ENCODE measurements at regions not wholly inside any gene's neighbourhood (a gene's known extent, or its start where the extent isn't known, plus 50 kb on each side); places are given as distances from the start of the nearest gene placed in this dataset.

GRCh38 chr3:192039593-192039992, 578.6 kb downstream of the PYDC2 start:
- TF ChIP-seq, protein P1, sequence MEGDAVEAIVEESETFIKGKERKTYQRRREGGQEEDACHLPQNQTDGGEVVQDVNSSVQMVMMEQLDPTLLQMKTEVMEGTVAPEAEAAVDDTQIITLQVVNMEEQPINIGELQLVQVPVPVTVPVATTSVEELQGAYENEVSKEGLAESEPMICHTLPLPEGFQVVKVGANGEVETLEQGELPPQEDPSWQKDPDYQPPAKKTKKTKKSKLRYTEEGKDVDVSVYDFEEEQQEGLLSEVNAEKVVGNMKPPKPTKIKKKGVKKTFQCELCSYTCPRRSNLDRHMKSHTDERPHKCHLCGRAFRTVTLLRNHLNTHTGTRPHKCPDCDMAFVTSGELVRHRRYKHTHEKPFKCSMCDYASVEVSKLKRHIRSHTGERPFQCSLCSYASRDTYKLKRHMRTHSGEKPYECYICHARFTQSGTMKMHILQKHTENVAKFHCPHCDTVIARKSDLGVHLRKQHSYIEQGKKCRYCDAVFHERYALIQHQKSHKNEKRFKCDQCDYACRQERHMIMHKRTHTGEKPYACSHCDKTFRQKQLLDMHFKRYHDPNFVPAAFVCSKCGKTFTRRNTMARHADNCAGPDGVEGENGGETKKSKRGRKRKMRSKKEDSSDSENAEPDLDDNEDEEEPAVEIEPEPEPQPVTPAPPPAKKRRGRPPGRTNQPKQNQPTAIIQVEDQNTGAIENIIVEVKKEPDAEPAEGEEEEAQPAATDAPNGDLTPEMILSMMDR (IDR thresholded peaks at IDR 0.05): no peak
- no peak for TF ChIP-seq POLR2A (IDR thresholded peaks at IDR 0.05)
